DMS114 treated with DMSO at 0.1 percent for 48 hours (cell line): ENCODE measurements at regions not wholly inside any gene's neighbourhood (a gene's known extent, or its start where the extent isn't known, plus 50 kb on each side); places are given as distances from the start of the nearest gene placed in this dataset.

Source experiments
- DNase-seq: peaks from one replicate; lab custom pipeline; 2025; ENCODE audit not compliant: unreplicated experiment; lab: John Stamatoyannopoulos, UW

GRCh38 chr16:64469906-64470702, 651.8 kb downstream of the CDH11 start:
- no peak for DNase-seq

GRCh38 chr16:64469351-64469750, 652.5 kb downstream of the CDH11 start:
- DNase-seq, result no peak

GRCh38 chr16:64468515-64469090, 653.3 kb downstream of the CDH11 start:
- DNase-seq, result no peak

- no peak for DNase-seq
Measured at GRCh38 chr16:64459821-64460220, 662.0 kb downstream of the CDH11 start.

- DNase-seq, result no peak
Measured at GRCh38 chr16:64459402-64459801, 662.5 kb downstream of the CDH11 start.

GRCh38 chr16:64455275-64455674, 666.6 kb downstream of the CDH11 start:
- DNase-seq, result no peak

- DNase-seq, result no peak
Measured at GRCh38 chr16:64453646-64454045, 668.2 kb downstream of the CDH11 start.

- DNase-seq, result no peak
Measured at GRCh38 chr16:64452446-64452845, 669.4 kb downstream of the CDH11 start.

- DNase-seq, result no peak
Measured at GRCh38 chr16:64450177-64450576, 671.7 kb downstream of the CDH11 start.

GRCh38 chr16:64449506-64449905, 672.4 kb downstream of the CDH11 start:
- no peak for DNase-seq

GRCh38 chr16:64445649-64446048, 676.2 kb downstream of the CDH11 start:
- no peak for DNase-seq

GRCh38 chr16:64445245-64445644, 676.6 kb downstream of the CDH11 start:
- no peak for DNase-seq

- no peak for DNase-seq
Measured at GRCh38 chr16:64440421-64440831, 681.4 kb downstream of the CDH11 start.

GRCh38 chr16:64440005-64440404, 681.9 kb downstream of the CDH11 start:
- DNase-seq, result no peak

GRCh38 chr16:64437706-64438324, 684.0 kb downstream of the CDH11 start:
- no peak for DNase-seq

GRCh38 chr16:64434526-64435069, 687.3 kb downstream of the CDH11 start:
- DNase-seq, result no peak

- DNase-seq, result no peak
Measured at GRCh38 chr16:64428463-64429113, 693.3 kb downstream of the CDH11 start.

GRCh38 chr16:64426131-64426666, 695.7 kb downstream of the CDH11 start:
- DNase-seq, result no peak

- no peak for DNase-seq
Measured at GRCh38 chr16:64425381-64425780, 696.5 kb downstream of the CDH11 start.

- DNase-seq, result no peak
Measured at GRCh38 chr16:64422259-64422658, 699.6 kb downstream of the CDH11 start.

GRCh38 chr16:64421515-64421914, 700.3 kb downstream of the CDH11 start:
- no peak for DNase-seq
